Fibroblast of pulmonary artery (primary cell): ENCODE measurements at regions not wholly inside any gene's neighbourhood (a gene's known extent, or its start where the extent isn't known, plus 50 kb on each side); places are given as distances from the start of the nearest gene placed in this dataset.

Source experiments
- DNase-seq: peaks from one replicate; pipeline ENCODE4 v3.0.0-alpha.2; 2010; ENCODE audit warnings: low read depth
- H3K4me3 ChIP-seq: replicated peaks from 2 replicates; pipeline ENCODE4 v1.5.1; 2011; ENCODE audit warnings: low read depth, mild to moderate bottlenecking, control low read depth, low read length, moderate library complexity
- TF ChIP-seq, protein P1 (sequence below): IDR thresholded peaks from 2 replicates; pipeline ENCODE4 v1.5.1; 2011; ENCODE audit warnings: mild to moderate bottlenecking, control low read depth, low read length, inconsistent platforms; ENCODE audit errors: missing control alignments

DNA sequence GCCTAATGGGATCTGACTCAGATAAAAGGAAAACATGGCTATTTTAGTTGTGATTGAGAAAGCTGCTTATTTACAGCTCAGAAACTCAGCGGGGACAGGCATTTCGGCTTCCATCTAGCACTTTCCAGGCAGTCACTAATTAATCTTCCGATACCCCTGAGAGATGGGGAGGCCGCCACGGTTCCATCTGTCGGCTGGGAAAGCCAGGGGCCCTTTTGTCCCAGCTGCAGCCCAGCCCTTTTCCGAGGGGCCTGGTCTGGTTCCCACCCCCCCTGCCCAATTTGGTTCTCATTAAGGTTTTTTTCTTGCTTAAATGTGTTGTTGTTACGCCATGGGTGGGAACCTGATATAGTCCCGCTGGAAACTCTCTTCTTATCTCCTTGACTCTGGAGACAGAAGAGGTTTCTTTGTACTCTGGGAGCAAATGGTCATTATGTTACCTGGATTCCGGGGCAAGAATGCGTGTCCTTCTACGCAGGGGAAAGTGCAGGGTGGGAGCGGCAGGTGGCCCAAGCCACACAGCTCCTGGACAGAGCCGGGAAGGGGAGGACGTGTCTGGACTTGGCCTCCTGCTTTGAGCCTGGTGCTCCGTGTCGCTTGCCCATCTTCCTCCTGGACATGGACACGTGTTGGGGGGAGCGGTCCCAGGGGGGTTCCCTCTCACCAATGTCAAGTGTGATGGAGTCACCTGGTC is 50.9 kb upstream of the GSE1 start:
- no peak overlapping the region for H3K4me3 ChIP-seq
- TF ChIP-seq, protein P1, sequence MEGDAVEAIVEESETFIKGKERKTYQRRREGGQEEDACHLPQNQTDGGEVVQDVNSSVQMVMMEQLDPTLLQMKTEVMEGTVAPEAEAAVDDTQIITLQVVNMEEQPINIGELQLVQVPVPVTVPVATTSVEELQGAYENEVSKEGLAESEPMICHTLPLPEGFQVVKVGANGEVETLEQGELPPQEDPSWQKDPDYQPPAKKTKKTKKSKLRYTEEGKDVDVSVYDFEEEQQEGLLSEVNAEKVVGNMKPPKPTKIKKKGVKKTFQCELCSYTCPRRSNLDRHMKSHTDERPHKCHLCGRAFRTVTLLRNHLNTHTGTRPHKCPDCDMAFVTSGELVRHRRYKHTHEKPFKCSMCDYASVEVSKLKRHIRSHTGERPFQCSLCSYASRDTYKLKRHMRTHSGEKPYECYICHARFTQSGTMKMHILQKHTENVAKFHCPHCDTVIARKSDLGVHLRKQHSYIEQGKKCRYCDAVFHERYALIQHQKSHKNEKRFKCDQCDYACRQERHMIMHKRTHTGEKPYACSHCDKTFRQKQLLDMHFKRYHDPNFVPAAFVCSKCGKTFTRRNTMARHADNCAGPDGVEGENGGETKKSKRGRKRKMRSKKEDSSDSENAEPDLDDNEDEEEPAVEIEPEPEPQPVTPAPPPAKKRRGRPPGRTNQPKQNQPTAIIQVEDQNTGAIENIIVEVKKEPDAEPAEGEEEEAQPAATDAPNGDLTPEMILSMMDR: no peak
- no peak for DNase-seq

DNA sequence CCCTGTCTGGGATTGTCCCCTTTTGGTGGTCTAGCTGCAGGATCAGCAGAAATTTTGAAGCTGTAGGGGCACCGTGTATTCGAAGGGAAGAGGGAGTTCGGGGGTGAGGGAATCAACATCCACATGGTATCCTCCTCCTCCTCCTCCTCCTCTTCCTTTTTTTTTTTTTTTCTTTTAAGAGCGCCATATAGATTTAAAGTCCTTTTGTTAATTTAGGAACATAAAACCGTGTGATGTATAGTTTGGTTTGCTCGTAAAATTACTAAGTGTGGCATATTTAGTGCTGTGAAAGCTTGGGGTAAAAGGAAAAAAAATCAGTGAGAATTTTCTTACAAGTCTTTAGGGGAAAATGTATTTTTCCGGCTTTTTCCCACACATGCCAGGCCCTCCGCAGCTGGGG is 50.1 kb upstream of the GSE1 start:
- no peak overlapping the region for H3K4me3 ChIP-seq
- TF ChIP-seq, protein P1: no peak
- no peak for DNase-seq
